ENCODE measurements at regions not wholly inside any gene's neighbourhood (a gene's known extent, or its start where the extent isn't known, plus 50 kb on each side); places are given as distances from the start of the nearest gene placed in this dataset.

DNA sequence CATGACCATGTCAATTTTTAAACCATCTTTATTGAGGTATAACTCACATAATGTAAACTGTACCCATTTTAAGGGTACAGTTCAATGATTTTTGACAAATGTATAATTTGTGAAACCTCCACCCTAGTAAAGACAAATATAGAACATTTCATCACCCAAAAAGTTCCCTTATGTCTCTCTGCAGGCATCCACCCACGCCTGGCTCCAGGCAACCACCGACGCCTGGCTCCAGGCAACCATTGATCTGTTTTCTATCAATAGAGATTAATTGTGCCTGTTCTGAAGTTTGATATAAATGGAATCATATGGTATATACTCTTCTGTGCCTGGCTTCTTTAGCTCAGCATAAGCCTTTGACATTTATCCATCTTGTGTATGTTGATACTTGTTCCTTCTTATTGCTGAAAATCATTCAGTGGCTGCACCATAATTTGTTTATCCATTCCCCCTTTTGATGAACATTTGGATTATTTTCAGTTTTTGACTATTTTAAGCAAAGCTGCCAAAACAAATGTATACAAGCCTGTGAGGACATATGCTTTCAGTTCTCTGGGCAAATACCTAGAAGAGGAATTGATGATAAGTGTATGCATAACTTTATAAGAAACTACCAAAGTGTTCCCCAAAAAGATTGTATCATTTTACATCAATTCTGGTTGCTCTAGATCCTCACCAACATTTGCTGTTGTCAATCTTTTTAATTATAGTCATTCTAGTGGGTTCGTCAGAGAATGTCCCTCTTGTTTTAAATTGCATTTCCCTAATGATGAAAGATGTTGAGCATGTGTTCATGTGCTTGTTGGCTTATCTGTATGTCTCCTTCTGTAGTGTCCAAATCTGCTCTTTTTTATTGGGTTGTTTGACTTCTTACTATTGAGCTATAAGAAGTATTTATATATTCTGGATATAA lies 55.7 kb upstream of the HECTD2 start:
- 79% methylated on average over 4 of the region's 4 CpGs for WGBS

DNA sequence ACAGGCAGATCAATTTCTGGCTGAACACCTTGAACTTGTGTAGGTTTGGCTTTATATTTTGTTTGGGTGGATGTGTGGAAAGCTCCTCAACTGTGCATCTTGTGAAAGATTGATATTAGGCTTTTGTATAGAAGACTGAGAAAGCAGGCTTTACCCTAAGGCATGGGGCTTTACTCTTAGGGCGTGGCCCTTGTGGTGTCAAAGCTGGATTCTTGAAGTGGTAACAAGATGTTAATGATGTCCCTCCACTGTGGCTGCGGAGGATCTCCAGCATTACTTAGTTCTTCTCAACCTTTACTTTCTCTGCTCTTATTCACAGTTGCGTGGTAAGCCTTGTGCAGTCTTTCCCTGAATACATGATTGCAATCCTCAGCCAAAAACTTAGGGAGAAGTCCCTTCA lies 54.1 kb upstream of the HECTD2 start:
- ATAC-seq (no peak), DNase-seq (no peak)
- Histone ChIP-seq H3K4me3 (ENCODE audit: low read length) (no peak overlapping the region), H3K4me1 (ENCODE audit: control insufficient read depth, insufficient read depth, low read length) (no peaks in the 10 kb centered on the region), H3K27me3 (ENCODE audit: control insufficient read depth, insufficient read depth) (no peaks in the 10 kb centered on the region), H3K9me3 (ENCODE audit: control insufficient read depth, low read length) (no peaks in the 10 kb centered on the region), H3K27ac (ENCODE audit: low read length) (no peak overlapping the region)
- intact Hi-C loops (cut with DNase I): no loop called here
- 87% methylated on average over 3 of the region's 3 CpGs for WGBS

More for the DNA sequence above, 55.7 kb upstream of the HECTD2 start:
- H3K4me1 ChIP-seq (ENCODE audit: control insufficient read depth, insufficient read depth, low read length): peaks cover 2% of the 10 kb centered on the region
- intact Hi-C loops (cut with DNase I): no loop called here
- no peaks in the 10 kb centered on the region for H3K9me3 ChIP-seq (ENCODE audit: control insufficient read depth, low read length)
- DNase-seq (no peak), ATAC-seq (no peak)
- no peaks in the 10 kb centered on the region for H3K27me3 ChIP-seq (ENCODE audit: control insufficient read depth, insufficient read depth)
- H3K4me3 ChIP-seq (ENCODE audit: low read length): no peak overlapping the region
- H3K27ac ChIP-seq (ENCODE audit: low read length): no peak overlapping the region

DNA sequence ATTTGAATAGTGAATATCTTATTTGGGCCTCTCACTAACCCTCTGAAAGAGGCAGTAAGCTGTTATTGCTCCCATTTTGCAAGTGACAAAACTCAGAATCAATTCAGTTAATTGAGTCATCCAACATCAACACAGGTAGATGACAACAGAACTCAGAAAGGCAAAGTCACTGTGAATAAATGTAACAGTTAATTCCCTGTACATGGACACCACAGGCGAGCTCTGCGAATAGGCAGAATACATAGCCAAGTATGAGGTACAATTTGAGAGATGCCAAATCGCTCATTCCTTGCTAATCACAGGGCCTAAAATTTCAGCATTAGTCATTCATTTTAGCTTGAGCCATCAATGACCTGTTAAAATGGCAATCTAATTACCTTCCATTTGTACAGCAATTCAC lies 52.6 kb upstream of the HECTD2 start:
- 86% methylated on average over 3 of the region's 3 CpGs for WGBS
- no peaks in the 10 kb centered on the region for H3K4me1 ChIP-seq (ENCODE audit: control insufficient read depth, insufficient read depth, low read length)
- H3K27ac ChIP-seq (ENCODE audit: low read length): no peak overlapping the region
- intact Hi-C loops (cut with DNase I): no loop called here
- no peaks in the 10 kb centered on the region for H3K27me3 ChIP-seq (ENCODE audit: control insufficient read depth, insufficient read depth)
- ATAC-seq: no peak
- DNase-seq: no peak
- H3K4me3 ChIP-seq (ENCODE audit: low read length): no peak overlapping the region
- no peaks in the 10 kb centered on the region for H3K9me3 ChIP-seq (ENCODE audit: control insufficient read depth, low read length)

Data from right cardiac atrium (tissue), 5 donors.